ENCODE measurements at regions not wholly inside any gene's neighbourhood (a gene's known extent, or its start where the extent isn't known, plus 50 kb on each side); places are given as distances from the start of the nearest gene placed in this dataset.
"Not testable (repeated sequence)": the region's sequence is repeated elsewhere in the genome, so short reads cannot be mapped to it uniquely, and the experiment has no call there.

GRCh38 chr9:102237520-102237919 is 499.1 kb upstream of the GRIN3A start:
- H3K36me3 ChIP-seq (ENCODE audit: control insufficient read depth in 1 of 2, insufficient read depth in 2 of 2, low read length in 2 of 2) = no peaks in the 10 kb centered on the region
- no peak overlapping the region for H3K27ac ChIP-seq (ENCODE audit: low read length)
- no peak overlapping the region for H3K4me3 ChIP-seq (ENCODE audit: low read depth in 1 of 2, low read length in 2 of 2)
- H3K27me3 ChIP-seq (ENCODE audit: low read depth, low read length) = no peaks in the 10 kb centered on the region
- no peaks in the 10 kb centered on the region for H3K9me3 ChIP-seq (ENCODE audit: control insufficient read depth in 1 of 2, low read length in 2 of 2)
- H3K4me1 ChIP-seq (ENCODE audit: control insufficient read depth in 1 of 2, insufficient read depth in 2 of 2, low read length in 2 of 2) = no peaks in the 10 kb centered on the region

GRCh38 chr9:102237094-102237493 is 498.6 kb upstream of the GRIN3A start:
- no peaks in the 10 kb centered on the region for H3K27me3 ChIP-seq (ENCODE audit: low read depth, low read length)
- no peaks in the 10 kb centered on the region for H3K36me3 ChIP-seq (ENCODE audit: control insufficient read depth in 1 of 2, insufficient read depth in 2 of 2, low read length in 2 of 2)
- no peak overlapping the region for H3K4me3 ChIP-seq (ENCODE audit: low read depth in 1 of 2, low read length in 2 of 2)
- no peaks in the 10 kb centered on the region for H3K9me3 ChIP-seq (ENCODE audit: control insufficient read depth in 1 of 2, low read length in 2 of 2)
- no peaks in the 10 kb centered on the region for H3K4me1 ChIP-seq (ENCODE audit: control insufficient read depth in 1 of 2, insufficient read depth in 2 of 2, low read length in 2 of 2)
- H3K27ac ChIP-seq (ENCODE audit: low read length) = no peak overlapping the region

DNA sequence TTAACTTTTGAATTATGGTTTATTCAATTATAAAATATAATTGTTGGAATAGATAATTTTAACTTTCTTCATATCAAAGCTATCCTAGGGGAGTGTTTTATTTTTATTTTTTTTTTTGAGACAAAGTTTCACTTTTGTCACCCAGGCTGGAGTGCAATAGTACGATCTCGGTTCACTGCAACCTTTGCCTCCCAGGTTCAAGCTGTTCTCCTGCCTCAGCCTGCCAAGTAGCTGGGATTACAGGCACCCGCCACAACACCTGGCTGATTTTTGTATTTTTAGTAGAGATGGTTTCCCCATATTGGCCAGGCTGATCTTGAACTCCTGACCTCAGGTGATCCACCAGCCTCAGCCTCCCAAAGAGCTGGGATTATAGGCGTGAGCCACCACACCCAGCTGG is 489.0 kb upstream of the GRIN3A start:
- not testable (repeated sequence) for H3K36me3 ChIP-seq (ENCODE audit: control insufficient read depth in 1 of 2, insufficient read depth in 2 of 2, low read length in 2 of 2); H3K4me3 ChIP-seq (ENCODE audit: low read depth in 1 of 2, low read length in 2 of 2); H3K27me3 ChIP-seq (ENCODE audit: low read depth, low read length); H3K4me1 ChIP-seq (ENCODE audit: control insufficient read depth in 1 of 2, insufficient read depth in 2 of 2, low read length in 2 of 2); H3K27ac ChIP-seq (ENCODE audit: low read length); H3K9me3 ChIP-seq (ENCODE audit: control insufficient read depth in 1 of 2, low read length in 2 of 2)

- H3K4me3 ChIP-seq (ENCODE audit: low read depth in 1 of 2, low read length in 2 of 2) = no peak overlapping the region
- H3K27ac ChIP-seq (ENCODE audit: low read length) = no peak overlapping the region
- no peaks in the 10 kb centered on the region for H3K9me3 ChIP-seq (ENCODE audit: control insufficient read depth in 1 of 2, low read length in 2 of 2)
- H3K4me1 ChIP-seq (ENCODE audit: control insufficient read depth in 1 of 2, insufficient read depth in 2 of 2, low read length in 2 of 2) = no peaks in the 10 kb centered on the region
- H3K36me3 ChIP-seq (ENCODE audit: control insufficient read depth in 1 of 2, insufficient read depth in 2 of 2, low read length in 2 of 2) = no peaks in the 10 kb centered on the region
- no peaks in the 10 kb centered on the region for H3K27me3 ChIP-seq (ENCODE audit: low read depth, low read length)
Measured at GRCh38 chr9:102225841-102226441, 487.5 kb upstream of the GRIN3A start.

DNA sequence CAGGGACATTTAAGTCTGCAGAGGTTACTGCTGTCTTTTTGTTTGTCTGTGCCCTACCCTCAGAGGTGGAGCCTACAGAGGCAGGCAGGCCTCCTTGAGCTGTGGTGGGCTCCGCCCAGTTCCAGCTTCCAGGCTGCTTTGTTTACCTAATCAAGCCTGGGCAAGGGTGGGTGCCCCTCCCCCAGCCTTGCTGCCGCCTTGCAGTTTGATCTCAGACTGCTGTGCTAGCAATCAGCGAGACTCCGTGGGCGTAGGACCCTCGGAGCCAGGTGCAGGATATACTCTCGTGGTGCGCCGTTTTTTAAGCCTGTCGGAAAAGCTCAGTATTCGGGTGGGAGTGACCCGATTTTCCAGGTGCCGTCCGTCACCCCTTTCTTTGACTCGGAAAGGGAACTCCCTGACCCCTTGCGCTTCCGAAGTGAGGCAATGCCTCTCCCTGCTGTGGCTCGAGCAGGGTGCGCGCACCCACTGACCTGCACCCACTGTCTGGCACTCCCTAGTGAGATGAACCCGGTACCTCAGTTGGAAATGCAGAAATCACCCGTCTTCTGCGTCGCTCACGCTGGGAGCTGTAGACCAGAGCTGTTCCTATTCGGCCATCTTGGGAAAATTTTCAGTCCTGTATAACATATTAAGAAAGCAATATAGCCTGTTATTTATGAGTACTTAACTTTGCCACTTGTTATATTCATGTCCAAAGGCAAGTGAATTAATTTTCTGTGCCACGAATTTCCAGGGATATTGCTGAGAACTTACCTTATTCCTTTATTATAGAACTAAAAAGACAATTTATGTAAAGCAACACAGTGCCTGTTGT is 485.1 kb upstream of the GRIN3A start:
- H3K36me3 ChIP-seq (ENCODE audit: control insufficient read depth in 1 of 2, insufficient read depth in 2 of 2, low read length in 2 of 2); H3K4me3 ChIP-seq (ENCODE audit: low read depth in 1 of 2, low read length in 2 of 2); H3K9me3 ChIP-seq (ENCODE audit: control insufficient read depth in 1 of 2, low read length in 2 of 2); H3K27me3 ChIP-seq (ENCODE audit: low read depth, low read length); H3K4me1 ChIP-seq (ENCODE audit: control insufficient read depth in 1 of 2, insufficient read depth in 2 of 2, low read length in 2 of 2); H3K27ac ChIP-seq (ENCODE audit: low read length): not testable (repeated sequence)

- Histone ChIP-seq H3K27ac (ENCODE audit: low read length) (no peak overlapping the region), H3K4me3 (ENCODE audit: low read depth in 1 of 2, low read length in 2 of 2) (no peak overlapping the region), H3K27me3 (ENCODE audit: low read depth, low read length) (no peaks in the 10 kb centered on the region), H3K9me3 (ENCODE audit: control insufficient read depth in 1 of 2, low read length in 2 of 2) (no peaks in the 10 kb centered on the region), H3K36me3 (ENCODE audit: control insufficient read depth in 1 of 2, insufficient read depth in 2 of 2, low read length in 2 of 2) (no peaks in the 10 kb centered on the region), H3K4me1 (ENCODE audit: control insufficient read depth in 1 of 2, insufficient read depth in 2 of 2, low read length in 2 of 2) (no peaks in the 10 kb centered on the region)
Measured at GRCh38 chr9:102209176-102209575, 470.7 kb upstream of the GRIN3A start.

GRCh38 chr9:102206432-102206831 is 468.0 kb upstream of the GRIN3A start:
- Histone ChIP-seq H3K9me3 (ENCODE audit: control insufficient read depth in 1 of 2, low read length in 2 of 2) (no peaks in the 10 kb centered on the region), H3K4me3 (ENCODE audit: low read depth in 1 of 2, low read length in 2 of 2) (no peak overlapping the region), H3K27ac (ENCODE audit: low read length) (no peak overlapping the region), H3K36me3 (ENCODE audit: control insufficient read depth in 1 of 2, insufficient read depth in 2 of 2, low read length in 2 of 2) (no peaks in the 10 kb centered on the region), H3K4me1 (ENCODE audit: control insufficient read depth in 1 of 2, insufficient read depth in 2 of 2, low read length in 2 of 2) (no peaks in the 10 kb centered on the region), H3K27me3 (ENCODE audit: low read depth, low read length) (no peaks in the 10 kb centered on the region)

- H3K4me3 ChIP-seq (ENCODE audit: low read depth in 1 of 2, low read length in 2 of 2) = no peak overlapping the region
- H3K36me3 ChIP-seq (ENCODE audit: control insufficient read depth in 1 of 2, insufficient read depth in 2 of 2, low read length in 2 of 2) = no peaks in the 10 kb centered on the region
- no peaks in the 10 kb centered on the region for H3K4me1 ChIP-seq (ENCODE audit: control insufficient read depth in 1 of 2, insufficient read depth in 2 of 2, low read length in 2 of 2)
- no peaks in the 10 kb centered on the region for H3K27me3 ChIP-seq (ENCODE audit: low read depth, low read length)
- no peaks in the 10 kb centered on the region for H3K9me3 ChIP-seq (ENCODE audit: control insufficient read depth in 1 of 2, low read length in 2 of 2)
- H3K27ac ChIP-seq (ENCODE audit: low read length) = no peak overlapping the region
Measured at GRCh38 chr9:102205251-102205650, 466.8 kb upstream of the GRIN3A start.

DNA sequence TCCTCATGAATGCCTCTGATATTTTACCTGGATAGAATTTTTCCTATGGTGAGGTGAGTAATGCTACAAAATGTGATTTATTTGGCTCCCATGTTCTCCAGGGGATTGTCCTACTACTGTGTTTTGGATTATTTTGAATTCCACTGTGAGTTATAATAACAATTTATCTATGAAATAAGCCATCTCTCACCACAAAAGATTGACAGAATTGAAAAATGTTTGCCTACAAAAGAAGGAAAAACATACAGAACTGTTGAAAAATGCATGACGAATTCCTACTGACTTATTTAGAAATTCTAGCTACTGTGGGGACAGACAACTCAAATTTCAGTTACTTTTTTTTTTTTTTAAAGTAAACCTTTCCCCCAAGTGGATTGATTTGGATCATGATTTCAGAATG is 463.7 kb upstream of the GRIN3A start:
- Histone ChIP-seq H3K36me3 (ENCODE audit: control insufficient read depth in 1 of 2, insufficient read depth in 2 of 2, low read length in 2 of 2) (no peaks in the 10 kb centered on the region), H3K9me3 (ENCODE audit: control insufficient read depth in 1 of 2, low read length in 2 of 2) (peaks cover 0 to 2% of the 10 kb centered on the region in 2 donors), H3K27me3 (ENCODE audit: low read depth, low read length) (no peaks in the 10 kb centered on the region), H3K27ac (ENCODE audit: low read length) (no peak overlapping the region), H3K4me1 (ENCODE audit: control insufficient read depth in 1 of 2, insufficient read depth in 2 of 2, low read length in 2 of 2) (no peaks in the 10 kb centered on the region), H3K4me3 (ENCODE audit: low read depth in 1 of 2, low read length in 2 of 2) (no peak overlapping the region)

GRCh38 chr9:102185962-102186361 is 447.5 kb upstream of the GRIN3A start:
- no peaks in the 10 kb centered on the region for H3K27me3 ChIP-seq (ENCODE audit: low read depth, low read length)
- H3K4me1 ChIP-seq (ENCODE audit: control insufficient read depth in 1 of 2, insufficient read depth in 2 of 2, low read length in 2 of 2) = no peaks in the 10 kb centered on the region
- no peaks in the 10 kb centered on the region for H3K9me3 ChIP-seq (ENCODE audit: control insufficient read depth in 1 of 2, low read length in 2 of 2)
- no peaks in the 10 kb centered on the region for H3K36me3 ChIP-seq (ENCODE audit: control insufficient read depth in 1 of 2, insufficient read depth in 2 of 2, low read length in 2 of 2)
- H3K4me3 ChIP-seq (ENCODE audit: low read depth in 1 of 2, low read length in 2 of 2) = no peak overlapping the region
- H3K27ac ChIP-seq (ENCODE audit: low read length) = no peak overlapping the region

GRCh38 chr9:102185371-102185770 is 446.9 kb upstream of the GRIN3A start:
- H3K36me3 ChIP-seq (ENCODE audit: control insufficient read depth in 1 of 2, insufficient read depth in 2 of 2, low read length in 2 of 2) = no peaks in the 10 kb centered on the region
- no peak overlapping the region for H3K27ac ChIP-seq (ENCODE audit: low read length)
- H3K27me3 ChIP-seq (ENCODE audit: low read depth, low read length) = no peaks in the 10 kb centered on the region
- no peaks in the 10 kb centered on the region for H3K4me1 ChIP-seq (ENCODE audit: control insufficient read depth in 1 of 2, insufficient read depth in 2 of 2, low read length in 2 of 2)
- H3K4me3 ChIP-seq (ENCODE audit: low read depth in 1 of 2, low read length in 2 of 2) = no peak overlapping the region
- H3K9me3 ChIP-seq (ENCODE audit: control insufficient read depth in 1 of 2, low read length in 2 of 2) = no peaks in the 10 kb centered on the region

- no peak overlapping the region for H3K4me3 ChIP-seq (ENCODE audit: low read depth in 1 of 2, low read length in 2 of 2)
- no peak overlapping the region for H3K27ac ChIP-seq (ENCODE audit: low read length)
- H3K4me1 ChIP-seq (ENCODE audit: control insufficient read depth in 1 of 2, insufficient read depth in 2 of 2, low read length in 2 of 2) = no peaks in the 10 kb centered on the region
- H3K27me3 ChIP-seq (ENCODE audit: low read depth, low read length) = no peaks in the 10 kb centered on the region
- peaks cover 0 to 7% of the 10 kb centered on the region in 2 donors for H3K9me3 ChIP-seq (ENCODE audit: control insufficient read depth in 1 of 2, low read length in 2 of 2)
- no peaks in the 10 kb centered on the region for H3K36me3 ChIP-seq (ENCODE audit: control insufficient read depth in 1 of 2, insufficient read depth in 2 of 2, low read length in 2 of 2)
Measured at GRCh38 chr9:102178811-102179210, 440.4 kb upstream of the GRIN3A start.
